SHP77 treated with DMSO at 0.1 percent for 48 hours (cell line): ENCODE measurements at regions not wholly inside any gene's neighbourhood (a gene's known extent, or its start where the extent isn't known, plus 50 kb on each side); places are given as distances from the start of the nearest gene placed in this dataset.

Source experiments
- DNase-seq: peaks from one replicate; lab custom pipeline; 2025; lab: John Stamatoyannopoulos, UW

DNA sequence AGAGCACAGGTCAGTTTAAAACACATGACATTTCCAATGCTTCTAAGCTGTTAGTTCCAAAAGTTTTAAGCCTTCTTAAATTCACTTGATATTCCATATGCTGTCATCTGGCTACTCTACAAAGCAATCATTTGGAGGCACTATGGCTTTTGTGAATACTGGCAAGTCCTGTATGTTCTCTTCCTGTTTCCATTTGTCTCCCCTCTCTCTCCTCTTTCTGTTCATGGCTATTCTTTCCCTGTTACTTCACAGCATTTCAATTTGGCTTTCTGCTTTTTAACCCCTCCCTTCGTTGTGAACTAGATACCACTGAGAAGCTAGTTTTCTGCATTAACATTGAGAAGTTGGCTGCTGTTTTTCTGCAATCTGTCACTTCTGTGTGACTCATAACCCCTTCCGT lies 1337.2 kb upstream of the CELF4 start:
- no peak for DNase-seq

DNA sequence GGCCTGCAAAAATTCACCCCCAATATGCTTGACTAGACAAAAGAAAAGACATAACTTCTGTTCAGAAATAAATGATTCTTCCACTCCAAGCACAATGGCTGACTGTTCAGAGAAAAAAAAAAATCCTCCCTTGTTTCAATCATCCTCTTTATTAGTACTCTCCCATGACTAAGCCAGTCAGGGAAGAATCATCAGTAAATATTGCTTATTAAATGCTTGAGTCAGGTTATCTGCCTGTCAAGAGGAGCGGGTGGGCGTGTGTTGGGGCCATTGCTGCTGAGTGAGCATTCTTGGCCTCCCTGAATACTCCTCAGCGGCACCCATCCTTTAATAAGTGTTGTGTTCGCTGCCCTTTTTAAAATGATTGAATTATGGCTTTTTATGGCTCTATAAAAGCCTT lies 1334.8 kb upstream of the CELF4 start:
- no peak for DNase-seq

DNA sequence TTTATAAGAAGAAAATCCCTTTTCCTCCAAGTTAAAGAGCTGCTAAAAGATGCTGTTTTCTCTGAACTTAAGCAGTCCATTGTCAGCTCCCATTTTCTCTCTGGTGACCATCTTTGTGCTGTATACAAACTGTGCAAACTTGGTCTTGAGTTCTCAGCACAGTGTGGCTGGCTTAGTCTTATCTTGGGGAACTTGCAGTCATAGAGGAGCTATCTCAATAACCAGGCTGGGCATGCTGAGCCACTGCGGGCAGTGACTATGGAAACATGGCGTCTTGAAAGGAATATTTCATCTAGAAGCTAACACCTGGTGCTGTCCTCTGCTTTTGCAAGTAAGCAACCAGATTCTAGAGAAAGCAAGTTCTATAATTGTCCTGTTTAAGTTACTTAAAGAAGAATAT lies 1334.4 kb upstream of the CELF4 start:
- no peak for DNase-seq

DNA sequence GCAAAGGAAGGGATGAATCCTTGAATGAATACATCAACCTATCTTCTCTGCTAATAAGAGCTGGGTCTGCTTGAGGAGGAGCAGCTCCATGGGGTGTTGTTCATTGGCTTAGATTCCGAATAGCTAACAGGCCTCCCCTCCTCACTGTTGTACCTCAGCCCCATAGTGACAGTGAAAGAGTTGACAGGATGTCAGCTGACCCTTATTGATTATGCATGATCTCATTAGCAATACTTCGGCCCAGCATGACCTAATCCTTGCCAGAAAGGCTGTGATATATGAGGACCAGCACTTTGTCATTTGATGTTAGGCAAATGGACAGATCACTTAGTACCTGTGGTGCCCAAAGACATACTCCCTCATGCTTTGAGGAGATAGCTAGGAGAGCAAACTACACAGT lies 1333.7 kb upstream of the CELF4 start:
- no peak for DNase-seq

DNA sequence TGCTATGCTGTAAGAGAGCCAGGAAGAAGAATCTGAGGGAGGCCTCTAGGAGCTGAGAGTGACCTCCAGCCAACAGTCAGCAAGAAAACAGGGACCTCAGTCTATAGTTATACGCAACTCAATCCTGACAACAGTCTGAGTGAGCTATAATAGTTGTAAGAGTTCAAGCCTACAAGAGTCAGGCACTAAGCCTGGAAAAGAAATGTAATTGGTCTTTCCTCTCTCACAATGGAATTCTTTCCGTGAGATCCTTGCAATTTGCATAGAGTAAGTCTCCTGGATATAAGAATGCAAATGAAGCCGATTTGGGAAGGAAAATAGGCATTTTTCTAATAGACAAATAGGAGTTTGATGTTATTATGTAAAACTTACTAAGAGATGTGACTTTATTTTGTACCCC lies 1332.6 kb upstream of the CELF4 start:
- DNase-seq = no peak

DNA sequence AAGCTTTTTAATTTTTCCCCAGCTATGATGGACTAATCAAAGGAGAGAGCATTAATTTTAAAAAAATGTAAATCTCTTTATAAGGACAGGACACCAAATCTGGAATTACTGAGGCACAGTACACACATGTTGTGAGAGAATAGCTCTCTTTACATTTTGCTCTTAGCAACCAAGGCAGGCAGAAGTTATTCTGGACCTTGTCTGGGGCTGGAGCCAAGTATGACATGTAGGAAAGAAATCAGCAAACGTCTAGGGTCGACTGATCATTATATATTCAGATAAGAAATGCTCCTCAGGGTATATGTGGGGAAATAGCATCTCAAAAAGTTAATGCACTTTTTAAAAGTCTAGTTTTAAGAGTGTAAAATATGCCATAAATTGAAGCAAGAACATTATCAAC lies 1330.0 kb upstream of the CELF4 start:
- no peak for DNase-seq

DNA sequence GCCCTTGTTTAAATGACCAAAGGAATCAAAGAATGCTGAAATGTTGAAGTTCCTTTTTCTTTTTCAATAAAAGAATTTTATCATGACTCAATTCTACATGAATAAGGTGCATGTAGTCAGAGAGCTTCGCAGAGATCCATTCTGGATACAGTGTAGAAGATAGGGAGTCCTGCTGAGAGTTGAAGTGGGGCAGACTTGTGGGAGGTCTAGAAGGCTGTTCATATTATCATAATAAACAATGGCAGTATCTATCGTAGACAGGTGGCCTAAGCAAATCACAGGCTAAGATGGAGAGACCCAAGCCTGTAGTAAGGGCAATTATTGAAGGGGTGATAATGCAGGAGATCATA lies 1322.0 kb upstream of the CELF4 start:
- no peak for DNase-seq

DNA sequence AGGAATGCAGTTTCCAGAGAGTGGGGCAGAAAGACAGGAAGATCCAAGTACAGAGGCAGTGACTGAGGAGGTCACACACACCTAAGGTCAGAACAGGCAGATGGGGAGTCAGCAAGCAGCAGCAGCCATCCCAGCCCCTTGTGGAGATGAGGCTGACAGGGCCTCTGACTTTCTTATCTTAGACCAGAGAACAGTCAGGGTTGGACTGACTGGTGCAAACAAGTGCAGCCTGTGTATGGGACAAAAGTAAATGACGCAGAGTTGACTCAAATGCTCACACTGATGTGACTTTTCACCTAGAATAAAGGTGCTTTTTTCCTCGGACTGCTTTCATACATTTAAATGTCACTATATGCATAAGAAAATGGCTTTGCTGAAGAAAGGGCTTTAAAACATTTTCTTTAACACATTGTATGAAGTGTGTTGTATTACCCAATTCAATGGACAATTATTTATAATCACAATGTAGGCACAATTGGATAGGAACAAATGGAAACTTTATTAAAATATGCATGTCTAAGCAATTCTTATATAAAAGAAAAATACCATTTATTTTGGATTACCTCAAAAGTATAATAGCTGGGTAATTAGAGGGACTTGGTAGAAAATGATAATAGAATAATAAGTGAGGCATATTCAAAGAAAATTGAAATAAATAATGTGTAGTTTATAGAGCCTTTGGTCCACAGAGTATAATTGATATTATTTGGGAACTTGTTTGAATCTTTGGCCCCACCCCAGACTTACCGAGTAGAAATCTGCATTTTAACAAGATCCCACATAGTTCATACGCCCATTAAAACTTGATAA lies 1321.5 kb upstream of the CELF4 start:
- no peak for DNase-seq

DNA sequence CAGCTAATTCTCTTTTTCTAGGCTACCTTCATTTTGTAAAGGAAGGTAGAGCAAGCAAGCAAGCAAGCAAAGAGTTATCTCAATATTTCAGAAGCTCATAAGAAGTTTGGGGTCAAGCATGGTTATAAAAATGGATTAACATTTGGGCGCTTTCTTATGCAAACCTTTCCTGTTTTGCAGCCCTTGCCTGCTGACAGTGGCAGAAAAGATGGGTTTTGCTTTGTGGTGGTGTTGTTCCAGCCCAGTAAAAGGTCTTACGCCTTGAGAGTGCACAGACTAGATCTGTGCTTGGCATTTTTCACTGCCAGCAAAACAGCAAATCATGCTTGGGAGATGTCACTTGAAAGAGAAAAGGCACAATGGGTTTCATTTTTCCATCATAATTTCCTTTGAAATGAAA lies 1320.6 kb upstream of the CELF4 start:
- DNase-seq = no peak

DNA sequence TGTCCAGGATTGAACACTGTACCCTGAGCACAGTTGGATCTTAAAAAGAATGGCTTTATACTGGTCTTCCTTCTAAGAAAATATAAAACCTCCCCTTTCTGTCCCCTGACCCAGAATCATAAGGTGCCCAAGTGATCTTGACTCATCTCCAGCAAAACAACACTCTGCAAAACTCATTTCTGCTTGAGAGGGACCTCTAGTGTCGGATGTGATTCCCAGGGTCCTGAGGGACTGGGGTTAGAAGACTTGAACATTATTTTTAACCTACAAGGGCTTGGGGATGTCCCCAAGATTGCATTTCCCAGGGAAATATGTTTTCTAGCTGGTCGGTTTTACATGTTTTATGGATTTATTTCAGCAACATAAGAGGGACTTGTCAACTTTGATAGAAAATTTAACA lies 1318.5 kb upstream of the CELF4 start:
- no peak for DNase-seq

DNA sequence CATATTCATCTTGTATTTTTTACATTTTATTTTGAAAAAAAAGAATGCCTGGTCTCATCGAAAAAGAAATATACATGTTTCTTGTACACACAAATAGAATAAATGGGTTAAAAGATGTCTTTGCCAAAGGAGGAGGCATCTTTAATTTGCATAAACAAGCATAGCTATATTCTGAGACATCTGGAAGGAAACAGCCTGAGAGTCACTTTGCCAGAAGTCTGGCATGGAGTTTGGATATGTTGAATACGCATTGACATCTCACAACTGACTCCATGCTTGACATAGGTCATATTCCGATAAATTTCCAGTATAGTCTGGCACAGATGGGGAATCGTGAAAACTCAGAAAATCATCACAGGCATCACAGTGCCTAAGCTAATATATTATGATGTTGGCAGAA lies 1317.5 kb upstream of the CELF4 start:
- no peak for DNase-seq

DNA sequence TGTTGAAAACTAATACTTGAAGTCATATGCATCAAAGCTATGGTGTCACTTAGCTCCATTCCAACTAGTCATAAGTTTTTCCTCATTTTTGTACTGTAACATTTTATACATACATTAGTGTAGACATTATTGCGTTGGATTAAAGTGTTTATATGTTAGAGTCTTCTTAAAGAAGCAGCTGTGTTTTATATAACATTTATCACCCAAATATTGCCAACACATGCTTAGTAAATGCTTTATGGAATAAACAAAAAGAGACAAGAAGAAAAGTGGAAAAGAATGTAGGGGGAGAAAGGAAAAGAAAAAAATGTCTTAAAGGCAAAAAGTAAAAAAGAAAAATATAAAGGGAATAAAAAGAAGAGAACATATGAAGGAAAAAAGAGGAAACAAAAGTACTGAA lies 1314.3 kb upstream of the CELF4 start:
- DNase-seq = no peak

DNA sequence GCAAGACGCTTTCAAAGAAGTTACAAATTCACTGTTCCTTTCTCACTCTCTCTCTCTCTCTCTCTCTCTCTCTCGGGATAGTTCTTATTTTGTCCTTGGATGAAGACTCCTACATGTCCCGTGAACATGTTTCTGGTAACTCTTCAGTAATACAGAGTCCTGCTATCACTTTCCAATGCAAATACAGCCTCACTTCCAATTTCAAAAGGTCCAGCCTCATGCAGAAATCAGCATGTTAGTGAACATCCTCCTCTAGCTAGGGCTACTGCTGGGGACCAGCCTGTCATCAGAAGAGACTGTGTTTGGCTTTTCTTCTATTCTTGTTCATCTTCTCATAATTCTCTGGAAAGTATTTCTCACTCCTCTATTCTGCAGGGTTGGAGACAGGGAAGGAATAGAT lies 1306.7 kb upstream of the CELF4 start:
- no peak for DNase-seq

DNA sequence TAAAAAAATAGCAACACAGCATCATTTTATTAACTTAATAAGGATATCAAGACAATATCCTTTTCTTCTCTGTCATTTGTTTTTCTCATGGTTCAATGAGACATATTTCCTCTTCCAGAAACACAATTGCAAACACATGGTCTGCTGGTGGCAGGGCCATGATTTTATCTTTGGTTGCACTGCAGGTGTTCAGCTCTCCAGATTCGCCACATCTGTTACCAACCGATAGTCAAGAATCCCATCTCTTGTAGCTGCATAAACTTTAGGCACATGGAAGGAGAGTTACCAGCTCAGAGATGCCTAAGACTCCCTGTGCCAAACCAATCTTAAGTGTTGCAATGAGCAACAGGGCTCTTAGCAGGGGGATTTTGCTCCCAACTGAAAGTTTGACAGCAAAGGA lies 1303.2 kb upstream of the CELF4 start:
- DNase-seq = no peak

DNA sequence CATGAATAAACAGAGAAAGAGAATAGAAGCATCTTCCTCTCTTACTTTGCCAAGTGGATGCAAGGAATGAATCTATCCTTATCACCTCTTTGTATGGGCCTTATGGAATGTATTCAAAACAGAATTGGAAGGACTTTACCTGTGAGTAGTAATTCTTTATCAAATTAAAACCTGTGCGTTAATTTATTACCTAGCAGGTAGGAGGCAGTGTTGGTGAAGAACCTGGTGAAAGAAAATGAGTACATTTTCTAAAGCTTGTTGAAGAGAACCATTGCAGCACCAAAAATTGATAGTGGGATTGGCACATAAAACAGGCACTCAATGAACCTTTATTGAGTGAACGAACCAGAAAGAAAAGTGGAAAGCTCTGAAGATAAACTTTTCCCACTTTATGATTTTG lies 1302.1 kb upstream of the CELF4 start:
- no peak for DNase-seq

DNA sequence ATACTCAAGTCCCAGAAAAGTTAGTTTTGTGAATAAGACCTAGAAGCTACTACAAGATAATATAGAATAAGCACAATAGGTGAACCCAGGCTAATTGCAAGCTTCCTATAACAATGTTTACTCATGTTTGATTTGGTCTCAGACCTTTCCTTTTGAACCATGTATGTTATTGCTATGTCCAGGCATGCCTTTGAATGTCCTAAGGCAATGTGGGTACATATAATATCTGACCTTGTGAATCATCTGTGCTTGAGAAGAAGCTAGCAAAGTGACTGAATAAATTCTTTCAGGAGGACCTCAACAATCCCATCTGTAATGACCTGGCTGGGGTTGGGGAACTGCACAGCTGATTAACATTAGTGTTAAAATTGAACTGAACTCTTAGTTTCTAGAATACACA lies 1285.9 kb upstream of the CELF4 start:
- DNase-seq = no peak

DNA sequence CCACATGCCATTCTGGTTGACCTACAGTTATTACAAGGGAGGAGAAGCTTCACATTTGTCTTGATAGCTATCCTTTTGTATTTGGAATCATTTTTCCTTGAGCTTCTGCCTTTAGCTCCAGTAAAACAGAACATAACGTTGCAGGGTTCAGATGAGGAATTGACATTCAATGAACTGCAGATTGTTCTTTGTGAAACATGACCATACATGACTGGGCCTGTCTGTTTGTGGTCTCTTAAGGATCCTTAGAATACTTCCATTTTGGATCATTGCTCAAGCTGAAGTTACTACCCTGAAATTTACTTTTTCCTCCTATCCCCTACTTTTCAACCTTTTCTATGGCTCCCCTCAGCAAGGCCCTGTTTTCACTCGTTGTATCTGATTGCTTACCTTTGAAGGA lies 1281.7 kb upstream of the CELF4 start:
- no peak for DNase-seq

DNA sequence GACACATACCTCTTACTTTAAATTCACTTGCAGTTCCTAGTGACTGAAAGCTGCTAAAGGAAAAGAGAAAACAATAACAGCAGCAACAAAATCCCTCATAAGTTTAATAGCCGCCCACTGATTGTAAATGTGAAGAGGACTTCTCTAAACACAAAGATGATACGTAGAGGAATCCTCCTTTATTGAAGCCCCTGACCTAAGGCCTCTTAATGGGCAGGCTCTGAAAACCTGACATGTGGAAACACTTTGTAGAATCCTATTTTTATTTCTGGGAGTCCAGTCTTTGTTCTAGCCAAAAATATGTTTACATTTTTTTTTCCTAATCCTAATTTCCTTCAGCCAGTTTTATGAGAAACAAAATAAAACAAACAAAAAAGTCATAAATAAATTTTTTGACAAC lies 1277.7 kb upstream of the CELF4 start:
- DNase-seq = no peak

DNA sequence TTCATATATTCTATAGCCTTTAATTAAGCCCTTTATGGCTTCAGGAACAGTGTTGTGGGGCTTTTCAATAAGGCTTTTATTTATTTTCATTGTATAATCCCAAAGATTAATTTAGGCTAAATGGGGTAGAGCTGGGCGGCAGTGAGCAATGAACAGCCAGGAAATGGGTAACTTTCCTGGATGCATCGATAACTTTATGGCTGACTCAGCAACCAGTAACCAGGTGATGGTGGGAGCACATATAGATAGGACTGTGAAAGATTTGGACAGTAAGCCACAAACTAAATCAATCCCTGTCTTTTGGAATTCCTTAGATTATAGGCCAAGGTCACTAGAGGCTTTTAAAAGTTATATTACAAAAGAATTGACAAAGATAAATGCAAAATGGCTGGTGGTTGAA lies 1260.6 kb upstream of the CELF4 start:
- DNase-seq = no peak

DNA sequence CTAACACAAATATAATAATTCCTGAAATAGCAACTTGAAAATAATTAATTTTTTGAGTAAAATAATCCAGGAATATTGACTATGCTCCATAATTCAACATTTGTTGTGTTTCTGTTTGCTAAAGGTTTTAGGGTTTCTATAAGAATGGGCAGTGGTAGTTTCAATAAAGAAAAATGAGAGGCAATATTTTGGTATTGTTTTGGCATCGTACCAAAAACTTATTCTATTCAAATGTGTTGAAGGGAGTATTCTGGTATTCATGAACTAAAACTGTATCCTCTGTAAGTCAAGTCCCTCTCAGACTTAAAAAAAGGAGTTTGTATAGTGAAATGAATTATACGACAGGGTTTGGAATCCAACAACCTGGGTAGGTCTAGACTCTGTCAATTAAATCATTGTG lies 1245.6 kb upstream of the CELF4 start:
- no peak for DNase-seq

DNA sequence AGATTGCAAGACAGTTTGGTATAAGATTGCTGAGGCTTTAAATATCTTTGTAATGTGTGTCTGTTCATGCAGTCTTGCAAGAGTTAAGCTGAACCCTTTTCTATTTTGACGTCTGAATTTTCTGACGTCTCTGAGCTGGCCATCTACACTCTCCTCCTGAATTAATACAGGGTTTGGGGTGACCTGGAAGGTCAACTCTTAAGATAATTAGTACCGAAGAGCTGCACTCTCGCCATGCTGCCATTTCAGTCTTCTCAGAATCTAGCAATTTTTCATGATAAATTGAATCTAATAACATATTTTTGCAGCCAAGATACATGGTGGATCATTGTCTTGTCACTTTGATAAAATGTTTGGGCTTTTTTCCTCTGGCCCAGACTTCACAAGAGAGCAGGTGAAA lies 1245.2 kb upstream of the CELF4 start:
- no peak for DNase-seq

DNA sequence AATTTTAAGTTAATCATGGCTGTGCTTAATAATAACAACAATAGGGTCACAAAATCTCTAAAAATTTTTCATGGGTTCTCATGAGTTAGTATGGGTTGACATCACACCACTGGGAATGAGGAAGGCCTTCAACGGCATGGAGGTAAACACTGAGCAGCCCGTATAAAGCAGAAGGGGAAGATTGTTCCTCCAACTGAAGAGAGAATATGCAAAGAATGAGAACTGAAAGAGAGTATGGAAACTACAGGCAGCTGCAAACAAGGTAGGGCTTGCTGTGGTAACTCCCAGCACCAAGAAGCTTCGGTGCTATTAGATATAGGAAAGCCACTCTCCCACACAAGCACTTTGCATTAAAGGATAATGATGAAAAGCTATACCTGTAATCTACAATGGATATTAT lies 1242.3 kb upstream of the CELF4 start:
- no peak for DNase-seq

DNA sequence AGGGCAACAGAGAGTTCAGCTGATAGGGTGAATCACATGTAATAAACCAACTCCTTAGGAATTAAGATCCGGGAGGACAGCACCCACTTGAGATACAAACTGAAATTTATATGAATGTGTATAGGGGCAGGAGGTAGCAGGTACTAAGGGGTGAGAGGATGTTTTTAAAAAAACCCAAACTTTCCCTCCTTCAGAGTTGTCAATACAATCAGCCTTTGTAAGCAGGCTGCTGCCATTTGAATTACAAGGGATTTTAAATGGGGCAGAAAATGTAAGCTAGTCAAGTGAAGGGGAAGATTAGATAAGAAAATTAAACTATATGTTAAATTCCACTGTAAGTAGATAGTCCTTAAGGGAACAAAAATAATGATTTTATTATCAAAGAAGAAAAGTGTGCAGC lies 1239.7 kb upstream of the CELF4 start:
- DNase-seq = no peak

DNA sequence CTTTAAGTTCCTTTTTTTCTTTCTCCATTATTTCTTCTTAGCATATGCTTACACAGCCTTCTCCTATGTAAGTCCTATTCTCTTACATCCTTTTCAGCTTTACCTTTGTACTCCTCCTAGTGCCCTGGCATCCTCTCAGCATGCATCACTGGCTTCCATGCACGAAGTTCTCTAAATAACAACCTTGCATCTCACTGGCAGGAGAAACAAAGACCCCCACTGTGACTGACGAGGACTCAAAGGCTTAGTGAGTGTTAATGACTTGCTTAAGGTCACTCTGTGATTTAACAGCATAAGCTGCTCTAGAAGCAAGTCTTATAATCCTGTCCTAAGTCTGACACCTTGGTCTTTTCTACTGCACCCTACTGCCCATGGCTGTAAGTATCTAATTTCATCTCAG lies 1236.0 kb upstream of the CELF4 start:
- DNase-seq = no peak

DNA sequence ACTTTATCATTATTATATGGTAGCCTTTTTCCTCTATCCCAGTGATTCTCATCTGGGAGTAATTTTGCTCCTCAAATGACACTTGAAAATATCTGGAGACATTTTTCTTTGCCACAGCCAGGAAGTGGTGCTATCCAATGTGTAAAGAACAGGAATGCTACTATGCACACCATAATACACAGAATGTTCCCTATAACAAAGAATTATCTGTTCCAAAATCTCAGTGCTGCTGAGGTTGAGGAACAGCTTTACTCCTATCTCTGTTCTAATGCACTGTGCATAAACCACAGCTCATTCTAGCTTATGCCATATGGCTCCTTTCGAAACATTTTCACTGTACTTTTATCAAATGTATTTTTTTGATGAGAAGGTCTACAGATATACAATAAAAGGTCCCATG lies 1231.2 kb upstream of the CELF4 start:
- DNase-seq = no peak
